ENCODE measurements at regions not wholly inside any gene's neighbourhood (a gene's known extent, or its start where the extent isn't known, plus 50 kb on each side); places are given as distances from the start of the nearest gene placed in this dataset.

DNA sequence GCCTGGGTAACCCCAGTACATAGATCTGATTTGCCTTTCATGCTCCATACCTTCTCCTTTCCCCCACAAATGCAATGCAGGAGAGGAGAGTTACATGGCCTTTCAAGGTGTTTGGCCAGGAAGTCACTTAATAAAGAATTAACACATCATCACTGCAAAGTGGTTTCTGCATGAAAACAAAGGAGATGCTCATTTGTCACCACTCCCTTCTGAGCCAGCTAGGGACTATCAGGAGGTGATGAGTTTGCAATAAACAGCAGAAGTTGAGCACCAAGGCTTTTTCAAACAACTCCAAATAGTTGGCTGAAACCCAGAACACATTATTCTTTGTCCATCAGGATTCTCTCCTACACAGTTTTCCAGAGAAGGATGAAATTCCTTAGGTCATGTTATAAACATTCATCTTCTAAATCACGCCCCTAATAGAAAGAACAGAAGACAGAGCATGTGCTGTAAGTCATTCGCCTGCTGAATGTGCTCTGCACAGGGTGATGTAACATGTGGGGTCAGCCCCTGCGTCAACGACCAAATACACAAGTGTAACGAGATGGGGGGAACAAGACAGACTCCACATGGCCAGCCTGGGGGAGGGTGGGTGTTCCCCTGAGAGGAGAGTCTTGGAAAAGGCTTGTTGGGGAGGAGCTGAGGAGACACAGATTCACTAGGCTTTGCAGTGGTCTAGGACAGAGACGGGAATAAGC is 87.3 kb upstream of the RMDN2 start:
- DNase-seq (ENCODE audit: low read depth) = no peak

DNA sequence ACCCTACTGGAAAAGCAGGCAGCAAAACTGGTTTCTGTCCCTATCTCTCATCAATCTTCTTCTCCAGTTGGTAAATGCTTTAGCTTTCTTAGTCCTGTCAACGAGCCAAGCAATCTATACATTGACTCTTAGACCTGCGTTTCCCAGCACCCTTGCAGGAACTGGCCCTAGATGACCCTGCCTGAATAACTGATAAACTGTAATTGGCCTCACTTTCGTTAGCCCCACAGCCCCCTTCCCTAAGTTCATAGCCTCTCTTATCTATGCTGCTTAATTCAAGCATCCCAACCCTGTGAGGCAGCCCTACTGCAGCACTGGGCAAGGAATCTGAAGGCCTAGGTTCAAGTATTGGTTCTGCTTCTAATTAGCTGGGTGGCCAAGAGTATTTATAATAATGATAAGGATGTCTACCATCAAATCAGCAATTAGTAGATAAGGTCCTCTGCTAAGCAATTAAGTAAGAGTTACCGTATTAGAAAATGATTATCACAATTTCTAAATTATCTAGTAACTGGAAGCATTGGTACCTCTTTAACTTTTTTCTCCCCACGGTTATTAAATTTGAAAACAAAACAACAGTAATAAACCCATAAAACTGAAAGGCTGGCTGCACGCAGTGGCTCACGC is 86.4 kb upstream of the RMDN2 start:
- DNase-seq (ENCODE audit: low read depth) = no peak

DNA sequence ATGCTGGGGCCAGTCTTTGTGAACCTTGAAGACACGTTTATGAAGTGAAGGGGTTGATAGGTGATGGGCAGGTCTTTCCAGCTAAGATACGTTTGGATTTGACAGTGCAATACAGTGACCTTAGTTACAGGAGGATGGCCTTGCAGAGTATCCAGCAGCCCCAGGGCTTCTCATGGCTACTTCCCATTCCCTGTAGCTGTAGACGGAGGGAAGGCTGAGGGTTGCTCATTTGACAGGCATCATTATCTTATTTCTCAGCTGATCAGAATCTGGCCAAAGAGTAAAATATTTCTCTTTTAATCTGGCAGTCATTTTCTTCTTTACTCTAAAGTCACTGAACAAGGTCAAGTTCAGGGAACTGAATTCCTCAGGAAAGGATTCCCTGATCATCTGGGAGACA is 85.1 kb upstream of the RMDN2 start:
- DNase-seq (ENCODE audit: low read depth) = no peak

DNA sequence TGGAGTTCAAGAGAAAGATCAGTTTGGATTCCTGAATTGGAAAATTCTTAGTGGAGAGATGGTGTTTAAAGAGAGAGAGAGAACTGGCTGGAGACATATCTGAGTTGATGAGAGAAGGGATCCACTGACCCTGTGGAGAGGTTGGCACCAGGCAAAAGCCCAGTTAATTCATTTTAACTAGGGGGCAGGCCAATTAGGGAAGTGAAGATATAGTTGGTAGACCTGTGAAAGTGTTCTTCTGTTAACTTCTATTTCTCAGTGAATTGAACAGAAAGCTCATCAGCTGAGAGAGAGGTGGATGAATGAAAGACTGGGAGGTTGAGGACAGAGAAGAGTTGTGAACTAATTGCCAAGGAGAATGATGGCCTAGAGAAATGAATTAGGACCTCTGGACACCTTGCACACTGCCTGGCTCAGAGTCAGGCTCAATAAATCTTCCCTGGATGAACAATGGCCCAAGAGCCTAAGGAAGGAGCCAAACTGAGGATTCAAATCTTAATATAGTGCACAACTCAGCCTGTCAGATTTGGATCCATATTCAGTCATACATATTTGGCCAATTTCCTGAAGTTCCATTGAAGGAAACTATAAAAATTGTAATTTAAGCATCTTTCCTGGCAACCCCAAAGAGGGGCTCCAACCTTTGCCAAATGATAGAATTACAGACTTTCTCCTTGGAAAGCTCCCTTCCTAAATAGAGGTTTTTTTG is 82.2 kb upstream of the RMDN2 start:
- peak; percentile 34 for DNase-seq (ENCODE audit: low read depth)

DNA sequence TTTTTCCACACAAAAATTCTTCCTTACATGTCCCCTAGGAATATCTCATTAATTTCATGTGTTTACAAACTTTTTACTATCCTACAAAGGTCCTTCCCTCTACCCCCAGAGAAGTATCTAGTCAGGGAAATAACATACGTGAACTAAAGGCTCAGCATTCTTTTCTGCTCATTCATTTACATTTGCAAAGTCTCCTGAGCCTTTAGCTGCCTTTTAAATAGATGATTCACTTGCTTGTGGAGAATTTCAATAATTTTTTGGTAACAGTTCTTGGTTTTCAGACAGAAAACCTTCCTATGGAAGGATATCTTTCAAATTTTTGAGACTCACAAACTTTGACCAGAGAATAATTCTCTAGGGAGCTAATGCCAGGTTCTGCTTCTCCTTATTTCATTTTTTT is 81.5 kb upstream of the RMDN2 start:
- DNase-seq (ENCODE audit: low read depth) = no peak

DNA sequence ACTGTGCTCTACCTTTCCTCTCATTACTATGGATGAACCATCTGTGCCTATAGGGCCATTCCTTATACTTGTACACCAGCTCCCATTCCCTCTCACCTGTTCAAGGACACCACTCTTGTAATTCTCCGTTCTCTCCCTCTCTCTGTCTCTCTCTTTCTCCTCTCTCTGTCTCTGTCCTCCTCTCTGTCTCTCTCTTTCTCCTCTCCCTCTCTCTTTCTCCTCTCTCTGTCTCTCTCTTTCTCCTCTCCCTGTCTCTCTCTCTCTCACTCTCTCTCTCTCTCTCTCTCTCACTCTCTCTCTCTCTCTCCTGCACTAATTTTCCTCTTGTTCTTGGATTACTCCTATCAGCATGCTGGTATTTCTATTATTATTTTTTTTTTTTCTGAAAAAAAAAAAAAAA is 78.9 kb upstream of the RMDN2 start:
- no peak for DNase-seq (ENCODE audit: low read depth)

DNA sequence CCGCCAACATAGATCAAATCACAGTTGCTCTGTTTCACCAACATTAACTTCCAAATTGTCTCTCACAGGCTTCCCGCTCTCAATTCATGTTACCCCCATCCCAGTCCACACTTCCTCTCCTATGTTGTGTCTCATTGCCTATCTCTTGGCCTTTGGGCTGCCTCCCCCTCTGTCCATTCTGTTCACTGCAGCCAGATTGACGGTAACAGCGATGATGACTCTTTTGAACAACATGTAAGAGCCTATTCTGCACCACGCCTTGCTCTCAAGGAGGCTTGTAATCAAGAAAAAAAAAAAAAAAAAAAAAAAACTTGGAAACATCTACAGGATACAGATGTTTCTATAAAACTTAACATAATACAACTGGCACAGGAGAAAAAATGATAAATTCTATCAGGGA is 77.3 kb upstream of the RMDN2 start:
- no peak for DNase-seq (ENCODE audit: low read depth)

DNA sequence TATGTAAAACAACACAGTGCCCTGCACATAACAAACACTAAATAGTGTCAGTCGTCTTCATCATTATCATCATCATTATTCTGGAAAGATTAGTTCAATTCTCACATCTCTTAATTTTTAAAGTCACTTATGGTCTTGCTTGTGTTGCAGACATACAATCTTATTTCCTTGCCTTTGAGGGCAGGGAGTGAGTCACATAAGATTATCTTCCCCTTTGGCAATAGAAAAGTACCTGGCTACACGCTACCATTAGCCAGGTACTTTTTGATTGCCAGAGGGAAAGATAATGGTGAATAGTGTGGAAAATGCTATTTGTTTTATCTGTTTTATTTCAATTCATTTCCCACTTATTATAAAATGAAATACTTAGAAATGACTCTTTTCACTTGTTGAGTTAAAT is 76.6 kb upstream of the RMDN2 start:
- no peak for DNase-seq (ENCODE audit: low read depth)

DNA sequence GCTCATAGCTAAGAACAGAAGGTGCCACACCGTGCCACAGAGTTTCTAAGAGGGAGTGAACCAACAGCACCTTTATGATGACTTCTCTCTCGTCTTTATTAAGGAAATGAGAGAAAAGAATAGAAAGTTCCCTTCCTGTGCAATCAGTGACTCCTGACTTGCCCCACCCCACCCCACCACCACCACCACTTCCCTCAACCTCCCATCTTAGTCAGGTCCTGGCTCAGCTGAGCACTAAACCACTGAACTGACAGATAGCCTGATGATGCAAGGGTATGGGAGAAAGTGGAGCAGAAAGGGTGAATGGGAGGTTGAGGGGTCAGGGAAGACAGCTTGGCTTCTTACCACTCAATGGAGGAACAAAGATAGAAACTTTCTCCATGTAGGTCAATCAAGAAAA is 75.2 kb upstream of the RMDN2 start:
- DNase-seq (ENCODE audit: low read depth) = no peak

DNA sequence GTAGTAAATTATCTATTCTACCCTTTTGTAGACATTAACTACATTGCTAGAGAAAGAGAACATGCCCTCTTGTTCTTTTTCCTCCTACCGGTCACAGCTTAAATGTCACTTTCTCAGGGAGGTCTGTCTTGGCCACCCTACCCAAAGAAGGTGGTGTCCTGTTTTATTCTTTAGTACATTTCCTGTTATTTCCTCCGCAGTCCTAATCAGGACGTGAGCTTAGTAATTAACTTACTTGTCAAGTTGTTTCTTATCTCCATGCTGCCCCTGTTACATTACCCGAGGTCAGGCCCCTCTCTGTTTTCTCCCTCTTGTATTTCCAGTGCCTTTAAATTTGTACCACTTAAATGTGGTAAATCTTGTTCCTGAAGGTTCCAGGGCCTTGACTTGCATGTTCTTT is 73.7 kb upstream of the RMDN2 start:
- DNase-seq (ENCODE audit: low read depth) = no peak

DNA sequence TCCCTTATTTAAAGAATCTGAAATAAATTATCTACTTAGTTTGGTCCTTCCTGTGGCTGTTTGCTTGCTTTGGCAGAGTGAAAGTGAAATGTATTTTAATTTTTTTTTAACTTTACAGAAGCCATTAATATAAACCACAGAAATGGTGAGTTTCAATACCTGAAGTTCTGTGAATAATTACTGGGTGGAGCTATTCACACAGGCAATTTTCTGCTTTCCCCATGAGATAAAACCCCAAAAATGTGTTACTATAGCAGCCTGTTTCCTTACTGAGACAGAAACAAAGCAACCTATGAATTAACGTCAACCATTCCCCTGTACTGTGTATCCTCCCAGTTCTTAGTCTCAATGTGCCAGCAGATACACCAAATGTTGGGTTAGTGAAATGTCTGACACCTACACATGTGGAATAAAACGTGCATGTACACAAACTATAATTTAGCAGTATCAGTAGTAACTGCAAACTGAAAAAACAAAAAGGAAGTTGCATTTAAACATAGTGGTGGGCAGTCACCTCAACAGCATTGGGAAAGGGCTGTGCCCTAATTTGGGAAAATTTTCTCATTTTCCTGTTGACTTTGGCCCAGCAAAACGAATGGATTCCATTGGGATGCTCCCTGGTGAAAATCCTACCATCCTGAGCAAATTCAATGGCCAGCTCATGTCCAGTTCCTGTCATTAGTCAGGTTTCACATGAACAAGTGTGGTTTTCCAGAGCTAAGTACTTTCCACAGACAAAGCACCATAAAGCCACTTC is 73.1 kb upstream of the RMDN2 start:
- DNase-seq (ENCODE audit: low read depth) = no peak

DNA sequence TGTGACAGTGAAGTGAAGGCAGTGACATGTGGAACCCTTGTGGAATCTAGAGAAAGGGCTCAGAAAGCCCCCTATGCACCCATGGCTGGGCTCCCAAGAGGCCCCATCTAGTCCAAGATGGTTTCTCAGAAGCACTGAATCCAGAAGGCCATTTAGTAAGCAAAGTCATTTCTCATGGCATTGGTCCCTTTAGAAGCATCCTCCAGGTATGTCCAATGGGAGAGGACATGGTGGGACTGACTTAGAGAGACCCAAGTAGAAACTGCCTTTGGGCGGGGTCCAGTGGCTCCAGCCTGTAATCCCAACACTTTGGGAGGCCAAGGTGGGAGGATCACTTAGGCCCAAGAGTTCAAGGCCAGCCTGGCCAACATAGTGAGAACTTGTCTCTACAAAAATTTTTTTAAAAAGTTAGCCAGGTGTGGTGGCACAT is 72.5 kb upstream of the RMDN2 start:
- DNase-seq (ENCODE audit: low read depth) = no peak

DNA sequence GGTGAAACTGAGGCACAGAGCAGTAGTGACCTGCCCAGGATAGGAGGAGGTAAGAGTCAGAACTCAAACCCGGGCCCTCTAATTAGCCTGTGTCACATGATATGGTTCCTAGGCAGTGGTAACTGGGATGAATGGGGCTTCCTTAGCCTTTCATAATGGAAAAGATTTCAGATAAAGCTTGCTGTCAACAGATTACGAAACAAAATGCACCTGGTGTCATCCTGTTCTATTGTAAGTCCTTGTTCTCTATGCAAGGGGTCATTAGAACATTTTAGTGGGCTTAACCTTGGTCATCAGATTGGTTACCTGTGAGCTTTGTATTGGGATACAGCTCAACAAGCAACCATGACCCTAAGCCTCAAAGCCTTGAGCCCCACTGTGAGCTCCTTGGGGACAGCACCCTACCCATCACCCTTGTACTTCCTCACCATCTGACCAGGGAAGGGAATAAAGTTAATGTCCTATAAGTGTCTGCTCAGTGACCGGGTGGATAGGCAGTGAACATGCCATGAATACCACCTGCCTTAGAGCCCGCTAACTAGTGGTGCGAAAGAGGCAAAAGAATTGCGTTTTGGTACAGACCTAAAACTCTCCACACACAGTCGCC is 70.3 kb upstream of the RMDN2 start:
- no peak for DNase-seq (ENCODE audit: low read depth)

DNA sequence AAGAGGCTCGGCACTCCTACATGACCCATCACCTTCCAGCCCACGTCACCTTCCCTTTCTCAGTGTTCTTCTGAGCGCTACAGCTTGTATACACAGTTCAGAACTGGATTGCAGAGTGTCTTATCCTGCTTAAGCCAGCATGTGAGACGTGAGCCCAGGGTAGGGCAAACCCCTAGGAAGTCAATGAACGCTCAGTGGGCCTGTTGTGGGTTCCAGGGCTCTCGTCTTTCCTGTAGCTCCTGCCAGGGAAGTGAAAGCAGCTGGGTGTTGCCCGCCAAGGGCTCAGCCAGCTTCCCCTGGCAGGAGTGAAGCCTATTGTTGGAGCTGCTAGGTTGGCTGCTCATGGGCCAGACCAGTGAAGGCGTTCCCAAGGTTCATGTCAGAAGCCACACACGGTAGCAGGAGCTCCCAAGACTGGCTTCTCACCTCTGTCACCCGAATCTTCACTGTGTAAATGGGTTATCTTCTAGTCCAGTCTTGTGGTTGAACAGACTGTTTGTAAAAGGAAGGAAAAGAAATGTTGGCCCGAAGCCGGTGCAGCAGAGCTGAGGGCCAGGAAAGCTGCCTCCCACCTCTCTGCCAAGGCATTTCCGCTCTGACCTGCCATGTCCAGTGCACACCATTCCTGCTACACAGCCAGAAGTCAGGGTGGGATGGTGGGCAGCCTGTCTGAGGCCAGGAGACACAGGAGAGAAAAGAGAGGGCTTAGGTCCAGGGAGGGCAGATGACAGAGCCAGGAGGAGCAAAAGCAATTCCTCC is 69.6 kb upstream of the RMDN2 start:
- no peak for DNase-seq (ENCODE audit: low read depth)

DNA sequence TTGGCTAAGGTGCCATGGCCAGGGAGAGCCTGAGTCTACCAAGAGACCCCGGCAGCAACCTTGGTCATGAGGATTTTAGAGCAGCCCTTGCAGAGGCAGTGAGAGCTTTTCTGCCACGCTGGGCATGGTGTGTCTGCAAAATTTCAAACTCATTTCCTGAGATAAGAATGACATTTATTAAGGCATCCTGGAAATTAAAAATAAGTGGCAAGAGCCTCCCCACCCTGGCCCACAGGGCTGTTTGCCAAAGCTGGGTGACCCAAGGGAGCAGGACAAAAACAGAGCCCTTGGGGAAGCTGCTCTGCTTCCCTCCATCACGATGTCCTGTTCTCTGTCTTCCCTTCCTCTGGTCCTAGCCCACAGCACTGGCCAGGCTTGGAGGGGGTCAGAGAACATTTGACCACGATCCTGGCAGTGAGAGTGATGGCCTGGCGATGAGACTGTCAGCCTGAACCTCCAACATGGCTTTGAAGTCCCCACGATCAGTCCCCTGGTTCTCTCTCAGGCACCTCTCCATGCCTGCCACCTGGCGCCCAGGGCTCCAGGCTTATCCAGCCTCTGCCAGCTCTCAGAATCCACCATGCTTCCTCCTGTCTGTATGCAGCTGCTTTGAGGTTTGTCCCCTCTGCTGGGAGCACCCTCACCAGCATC is 68.9 kb upstream of the RMDN2 start:
- DNase-seq (ENCODE audit: low read depth) = no peak

DNA sequence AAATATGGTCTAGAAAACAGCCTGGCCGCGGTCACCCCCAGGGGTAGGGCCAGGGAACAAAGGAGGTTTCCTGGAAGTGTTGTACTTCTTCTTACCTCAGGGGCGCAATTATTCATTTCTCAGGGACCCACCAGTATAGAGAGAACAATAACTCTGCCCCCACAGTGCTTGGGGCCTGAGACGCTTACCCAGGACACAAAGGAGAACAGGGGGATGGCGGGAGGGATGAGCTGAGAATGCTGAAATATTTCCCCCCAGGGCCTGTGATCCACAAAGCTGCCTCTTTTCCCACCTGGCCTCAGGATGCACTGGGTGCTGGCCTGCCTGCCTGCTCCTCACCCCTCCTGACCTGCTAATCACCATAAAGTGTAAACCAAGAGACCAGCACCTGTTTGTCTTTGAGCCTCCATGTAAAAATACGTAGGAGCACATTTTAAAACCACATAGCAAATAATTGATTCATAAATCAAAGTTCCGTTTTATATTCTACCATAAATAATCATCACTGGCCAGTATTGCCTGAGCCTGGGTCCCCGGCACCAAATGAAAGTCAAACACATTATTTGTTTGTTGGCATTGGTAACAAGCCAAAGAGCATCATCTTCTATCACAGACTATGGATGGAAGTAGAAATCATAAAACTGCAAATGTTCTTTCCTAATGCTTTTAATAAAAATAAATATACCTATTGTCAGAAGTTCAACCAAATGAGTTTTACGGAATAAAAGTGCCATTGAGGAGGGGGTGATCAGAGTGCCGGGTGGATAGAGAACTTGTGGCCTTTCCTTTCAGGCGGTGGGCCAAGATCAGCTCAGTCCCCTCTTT is 67.3 kb upstream of the RMDN2 start:
- no peak for DNase-seq (ENCODE audit: low read depth)

DNA sequence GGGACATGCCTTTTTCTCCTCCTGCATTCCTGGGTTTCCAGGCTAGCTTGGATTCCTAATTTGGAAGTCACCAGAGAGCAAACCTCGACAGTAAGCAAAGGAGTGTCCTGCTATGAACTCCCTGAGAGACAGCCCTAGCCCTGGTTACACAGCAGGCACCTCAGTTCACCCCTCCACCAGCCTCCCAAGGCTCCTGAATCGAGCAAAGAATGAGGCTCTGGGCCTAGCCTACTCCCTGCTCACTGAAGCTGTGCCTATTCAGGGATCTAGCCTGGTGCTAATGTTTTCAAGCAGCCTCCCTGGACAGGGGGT is 66.7 kb upstream of the RMDN2 start:
- no peak for DNase-seq (ENCODE audit: low read depth)

DNA sequence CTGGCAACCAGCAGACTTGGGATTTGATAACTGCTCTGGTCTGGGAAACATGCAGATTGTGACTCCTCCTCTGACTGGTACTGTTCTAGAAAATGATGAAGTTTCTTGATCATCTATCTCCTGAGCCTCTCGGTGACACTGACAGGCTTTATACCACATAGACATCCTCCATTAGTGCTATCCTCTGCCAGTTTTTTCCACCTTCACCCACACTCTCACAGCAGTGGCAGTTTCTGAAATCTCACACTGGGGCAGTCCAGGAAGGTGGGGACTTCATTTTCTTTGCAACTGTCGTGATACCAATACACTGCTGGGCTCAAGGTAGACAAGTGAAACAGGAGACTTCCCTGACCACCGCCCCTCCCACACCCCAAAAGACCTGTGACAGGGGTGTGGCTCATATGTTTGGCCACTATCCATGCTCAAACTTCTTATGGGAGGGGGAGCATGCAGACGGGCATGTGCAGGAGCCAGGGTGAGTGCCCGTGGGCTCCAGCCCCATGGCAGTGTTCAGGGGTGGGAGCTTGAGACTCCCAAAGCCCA is 66.3 kb upstream of the RMDN2 start:
- DNase-seq (ENCODE audit: low read depth) = no peak

DNA sequence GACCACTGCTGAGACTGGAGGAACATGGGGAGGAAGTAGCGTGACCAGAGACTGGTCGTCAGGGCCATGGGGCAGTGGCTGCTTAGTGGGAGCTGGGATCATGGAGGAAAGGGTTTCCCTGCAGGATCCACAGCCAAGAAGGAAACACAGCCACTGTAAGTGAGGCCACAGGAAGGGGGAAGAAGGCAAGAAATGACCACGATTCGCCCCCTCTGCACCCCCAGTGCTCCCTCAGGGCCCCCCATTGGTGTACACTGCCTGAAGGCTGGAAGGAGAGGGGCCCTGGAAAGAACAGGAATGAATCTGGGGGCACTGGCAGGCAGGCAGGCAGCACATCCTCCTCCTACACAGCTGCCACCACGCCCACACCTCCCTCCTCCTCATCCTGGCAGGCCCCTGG is 62.5 kb upstream of the RMDN2 start:
- no peak for DNase-seq (ENCODE audit: low read depth)

DNA sequence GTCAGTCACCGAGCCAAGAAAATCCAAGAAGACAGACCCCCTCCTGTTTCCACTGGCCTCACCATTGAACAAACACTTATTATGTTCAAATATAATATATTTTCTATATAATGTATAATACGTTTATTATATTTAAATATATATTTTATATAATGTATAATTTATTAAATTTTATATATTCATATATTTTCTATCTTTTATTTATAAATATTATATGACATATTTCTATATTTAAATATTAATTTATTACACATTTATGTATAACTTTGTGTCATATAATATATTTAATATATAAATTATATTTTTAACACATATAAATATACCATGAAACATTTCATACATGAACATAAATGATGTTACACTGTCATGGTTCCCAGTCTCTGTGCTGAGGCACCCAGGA is 60.9 kb upstream of the RMDN2 start:
- no peak for DNase-seq (ENCODE audit: low read depth)
